ENCODE measurements at regions not wholly inside any gene's neighbourhood (a gene's known extent, or its start where the extent isn't known, plus 50 kb on each side); places are given as distances from the start of the nearest gene placed in this dataset.

DNA sequence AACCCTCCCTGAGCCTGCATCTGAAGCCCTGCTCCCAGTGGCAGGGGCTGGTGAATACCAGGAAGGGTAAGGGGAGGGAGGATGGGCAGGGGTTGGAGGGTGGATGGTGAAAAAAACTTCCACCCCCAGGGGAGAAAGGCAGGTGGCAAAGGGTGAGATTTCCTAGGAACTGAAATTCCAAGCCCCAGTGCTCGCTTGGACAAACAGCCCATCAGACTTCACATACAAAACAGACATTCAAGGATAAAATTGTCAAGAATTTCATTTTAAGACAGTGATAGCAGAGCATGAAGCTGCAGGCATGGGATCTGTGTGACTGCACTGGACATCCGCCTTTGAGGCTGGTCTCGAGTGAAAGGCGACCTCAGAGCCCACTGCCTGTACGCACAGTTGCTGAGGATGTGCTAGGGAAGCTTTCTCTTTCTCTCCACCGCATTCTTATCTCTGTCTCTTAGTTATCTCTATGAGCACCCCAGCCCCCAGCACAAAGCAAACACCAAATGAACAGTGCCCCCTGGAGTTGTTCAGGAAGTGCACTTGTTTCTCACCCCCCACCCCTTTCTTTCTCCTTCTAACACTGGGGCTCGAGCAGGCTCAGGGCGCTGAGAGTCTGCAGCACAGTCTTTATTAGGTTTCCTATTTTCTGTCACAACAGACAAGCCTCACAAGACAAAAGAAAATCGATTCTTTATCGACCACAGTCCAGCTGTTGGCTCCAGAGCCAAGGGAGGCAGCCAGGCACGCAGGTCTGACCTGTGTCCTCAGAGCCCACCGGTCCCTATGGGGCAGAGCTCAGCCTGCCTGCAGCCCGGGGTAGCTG, 237.3 kb upstream of the NCAM1 start:
- TF ChIP-seq POLR2A (IDR thresholded peaks at IDR 0.05), result no peak
- no peak for TF ChIP-seq CTCF (IDR thresholded peaks at IDR 0.05)
